Neural progenitor cell (in vitro differentiated cells): ENCODE measurements at regions not wholly inside any gene's neighbourhood (a gene's known extent, or its start where the extent isn't known, plus 50 kb on each side); places are given as distances from the start of the nearest gene placed in this dataset.

Experiments used
- DNase-seq: peaks from one replicate; pipeline ENCODE4 v3.0.0-alpha.2; 2016; ENCODE audit warnings: low spot score
- H2AFZ ChIP-seq: fragments of 200-600 bp; sonication (generic); replicated peaks from 2 replicates; pipeline ENCODE4 v1.6.1; 2016; ENCODE audit warnings: antibody characterized with exemption
- H3F3A ChIP-seq: fragments of 200-600 bp; sonication (generic); 2 replicates; pipeline ENCODE4 v1.6.1; 2016; ENCODE audit warnings: antibody characterized with exemption, low read depth
- H3K27ac ChIP-seq: fragments of 200-600 bp; sonication (generic); 2 replicates; pipeline ENCODE4 v1.5.1; 2016; ENCODE audit warnings: mild to moderate bottlenecking
- H3K27me3 ChIP-seq: fragments of 200-600 bp; sonication (generic); 2 replicates; pipeline ENCODE4 v1.6.1; 2016; ENCODE audit warnings: mild to moderate bottlenecking, moderate library complexity
- H3K36me3 ChIP-seq: fragments of 200-600 bp; sonication (generic); 2 replicates; pipeline ENCODE4 v1.5.1; 2016
- H3K4me1 ChIP-seq: fragments of 200-600 bp; sonication (generic); 2 replicates; pipeline ENCODE4 v1.6.1; 2016; ENCODE audit warnings: mixed run types
- H3K4me2 ChIP-seq: fragments of 200-600 bp; sonication (generic); 2 replicates; pipeline ENCODE4 v1.6.1; 2016
- H3K4me3 ChIP-seq: fragments of 200-600 bp; sonication (generic); 2 replicates; pipeline ENCODE4 v1.5.1; 2016
- H3K79me2 ChIP-seq: fragments of 200-600 bp; sonication (generic); 2 replicates; pipeline ENCODE4 v1.6.1; 2016; ENCODE audit warnings: low read depth
- H3K9ac ChIP-seq: fragments of 200-600 bp; sonication (generic); 2 replicates; pipeline ENCODE4 v1.6.1; 2016
- H3K9me3 ChIP-seq: fragments of 200-600 bp; sonication (generic); 2 replicates; pipeline ENCODE4 v1.5.1; 2016; ENCODE audit warnings: low read depth
- H4K20me1 ChIP-seq: fragments of 200-600 bp; sonication (generic); 2 replicates; pipeline ENCODE4 v1.6.1; 2016; ENCODE audit warnings: low read depth
- H3K27ac Mint-ChIP-seq: 3 replicates; pipeline ENCODE4 v1.8.0; 2021; ENCODE audit warnings: mixed read lengths
- H3K27me3 Mint-ChIP-seq: 2 replicates; pipeline ENCODE4 v1.8.0; 2022; ENCODE audit warnings: low read depth, mild to moderate bottlenecking, inconsistent platforms, moderate library complexity, mixed read lengths; ENCODE audit not compliant: insufficient read depth
- H3K36me3 Mint-ChIP-seq: 3 replicates; pipeline ENCODE4 v1.8.0; 2021; ENCODE audit warnings: mixed read lengths
- H3K4me1 Mint-ChIP-seq: 3 replicates; pipeline ENCODE4 v1.8.0; 2021; ENCODE audit warnings: mixed read lengths
- H3K4me3 Mint-ChIP-seq: 3 replicates; pipeline ENCODE4 v1.8.0; 2021; ENCODE audit warnings: mild to moderate bottlenecking, moderate library complexity, mixed read lengths
- H3K9me3 Mint-ChIP-seq: 3 replicates; pipeline ENCODE4 v1.8.0; 2020; ENCODE audit warnings: mixed read lengths
- EZH2 ChIP-seq: fragments of 200-600 bp; sonication (generic); IDR thresholded peaks from 2 replicates; pipeline ENCODE4 v1.6.1; 2017; ENCODE audit warnings: antibody characterized with exemption, mild to moderate bottlenecking, moderate library complexity
- EZH2phosphoT487 ChIP-seq: fragments of 200-600 bp; sonication (generic); IDR thresholded peaks from 2 replicates; pipeline ENCODE4 v1.6.1; 2017; ENCODE audit warnings: antibody characterized with exemption
- TF ChIP-seq, protein P1 (sequence below): fragments of 200-600 bp; sonication (generic); IDR thresholded peaks from 2 replicates; pipeline ENCODE4 v1.5.1; 2017; ENCODE audit warnings: antibody characterized with exemption, mild to moderate bottlenecking

DNA sequence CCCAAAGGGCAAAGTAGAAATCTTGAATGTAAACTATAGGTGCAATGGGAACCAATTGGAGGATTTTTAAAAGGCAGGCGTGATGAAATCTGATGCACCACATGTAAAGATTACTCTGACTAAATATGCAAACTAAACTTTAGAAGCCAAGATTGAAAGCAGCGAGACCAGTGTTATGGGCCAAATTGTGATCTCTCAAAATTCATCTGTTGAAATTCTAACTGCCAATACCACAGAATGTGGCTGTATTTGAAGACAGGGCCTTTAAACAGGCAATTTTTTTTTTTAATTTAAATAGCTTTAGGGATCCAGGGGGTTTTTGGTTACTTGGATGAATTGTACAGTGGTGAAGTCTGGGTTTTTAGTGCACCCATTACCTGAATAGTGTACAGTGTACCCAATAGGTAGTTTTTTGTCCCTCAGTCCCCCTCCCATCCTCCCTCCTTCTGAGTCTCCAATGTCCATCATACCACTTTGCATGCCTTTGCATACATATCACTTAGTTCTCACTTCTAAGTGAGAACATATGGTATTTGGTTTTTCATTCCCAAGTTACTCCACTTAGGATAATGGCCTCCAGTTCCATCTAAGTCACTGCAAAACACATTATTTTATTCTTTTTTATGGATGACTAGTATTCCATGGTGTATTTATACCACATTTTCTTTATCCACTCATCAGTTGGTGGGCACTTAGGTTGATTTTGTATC lies 69.7 kb downstream of the DRD1 start:
- no peaks in the 10 kb centered on the region for H3F3A ChIP-seq
- Mint-ChIP-seq H3K4me1 (no peaks in the 10 kb centered on the region), H3K27me3 (no peaks in the 10 kb centered on the region), H3K4me3 (no peak overlapping the region), H3K27ac (no peak overlapping the region), H3K9me3 (no peaks in the 10 kb centered on the region), H3K36me3 (no peaks in the 10 kb centered on the region)
- no peak overlapping the region for H3K27ac ChIP-seq
- no peaks in the 10 kb centered on the region for H3K79me2 ChIP-seq
- no peaks in the 10 kb centered on the region for H3K4me1 ChIP-seq
- TF ChIP-seq EZH2phosphoT487 (no peak), EZH2 (no peak)
- TF ChIP-seq, protein P1, sequence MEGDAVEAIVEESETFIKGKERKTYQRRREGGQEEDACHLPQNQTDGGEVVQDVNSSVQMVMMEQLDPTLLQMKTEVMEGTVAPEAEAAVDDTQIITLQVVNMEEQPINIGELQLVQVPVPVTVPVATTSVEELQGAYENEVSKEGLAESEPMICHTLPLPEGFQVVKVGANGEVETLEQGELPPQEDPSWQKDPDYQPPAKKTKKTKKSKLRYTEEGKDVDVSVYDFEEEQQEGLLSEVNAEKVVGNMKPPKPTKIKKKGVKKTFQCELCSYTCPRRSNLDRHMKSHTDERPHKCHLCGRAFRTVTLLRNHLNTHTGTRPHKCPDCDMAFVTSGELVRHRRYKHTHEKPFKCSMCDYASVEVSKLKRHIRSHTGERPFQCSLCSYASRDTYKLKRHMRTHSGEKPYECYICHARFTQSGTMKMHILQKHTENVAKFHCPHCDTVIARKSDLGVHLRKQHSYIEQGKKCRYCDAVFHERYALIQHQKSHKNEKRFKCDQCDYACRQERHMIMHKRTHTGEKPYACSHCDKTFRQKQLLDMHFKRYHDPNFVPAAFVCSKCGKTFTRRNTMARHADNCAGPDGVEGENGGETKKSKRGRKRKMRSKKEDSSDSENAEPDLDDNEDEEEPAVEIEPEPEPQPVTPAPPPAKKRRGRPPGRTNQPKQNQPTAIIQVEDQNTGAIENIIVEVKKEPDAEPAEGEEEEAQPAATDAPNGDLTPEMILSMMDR, result no peak
- no peaks in the 10 kb centered on the region for H3K27me3 ChIP-seq
- no peaks in the 10 kb centered on the region for H3K9me3 ChIP-seq
- H3K36me3 ChIP-seq, result no peaks in the 10 kb centered on the region
- no peak overlapping the region for H3K9ac ChIP-seq
- no peak overlapping the region for H3K4me3 ChIP-seq
- no peak for DNase-seq
- no peaks in the 10 kb centered on the region for H4K20me1 ChIP-seq
- no peak overlapping the region for H3K4me2 ChIP-seq
- no peak overlapping the region for H2AFZ ChIP-seq

DNA sequence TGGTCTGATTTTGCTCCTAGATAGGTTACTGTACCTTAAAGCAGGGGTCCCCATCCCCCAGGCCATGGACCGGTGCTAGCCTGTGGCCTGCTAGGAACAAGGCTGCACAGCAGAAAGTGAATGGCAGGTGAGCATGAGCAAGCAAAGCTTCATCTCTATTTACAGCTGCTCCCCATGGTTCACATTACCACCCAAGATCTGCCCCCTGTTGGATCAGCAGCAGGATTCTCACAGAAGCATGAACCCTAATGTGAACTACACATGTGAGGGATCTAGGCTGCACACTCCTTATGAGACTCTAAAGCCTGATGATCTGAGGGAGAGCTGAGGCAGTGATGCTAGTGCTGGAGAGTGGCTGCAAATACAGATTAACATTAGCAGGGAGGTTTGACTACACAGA lies 78.1 kb downstream of the DRD1 start:
- Mint-ChIP-seq H3K27ac (no peak overlapping the region), H3K9me3 (no peaks in the 10 kb centered on the region), H3K27me3 (peaks cover 6% of the 10 kb centered on the region), H3K36me3 (no peaks in the 10 kb centered on the region), H3K4me1 (peaks cover 4% of the 10 kb centered on the region), H3K4me3 (no peak overlapping the region)
- H3F3A ChIP-seq, result no peaks in the 10 kb centered on the region
- H3K79me2 ChIP-seq, result no peaks in the 10 kb centered on the region
- no peak for DNase-seq
- H2AFZ ChIP-seq, result no peak overlapping the region
- H3K36me3 ChIP-seq, result no peaks in the 10 kb centered on the region
- H3K4me3 ChIP-seq, result no peak overlapping the region
- H3K9me3 ChIP-seq, result no peaks in the 10 kb centered on the region
- H3K9ac ChIP-seq, result no peak overlapping the region
- no peaks in the 10 kb centered on the region for H3K27me3 ChIP-seq
- no peaks in the 10 kb centered on the region for H4K20me1 ChIP-seq
- H3K27ac ChIP-seq, result no peak overlapping the region
- no peaks in the 10 kb centered on the region for H3K4me1 ChIP-seq
- TF ChIP-seq EZH2phosphoT487, result no peak
- TF ChIP-seq EZH2, result no peak
- TF ChIP-seq, protein P1, result no peak
- H3K4me2 ChIP-seq, result no peak overlapping the region

DNA sequence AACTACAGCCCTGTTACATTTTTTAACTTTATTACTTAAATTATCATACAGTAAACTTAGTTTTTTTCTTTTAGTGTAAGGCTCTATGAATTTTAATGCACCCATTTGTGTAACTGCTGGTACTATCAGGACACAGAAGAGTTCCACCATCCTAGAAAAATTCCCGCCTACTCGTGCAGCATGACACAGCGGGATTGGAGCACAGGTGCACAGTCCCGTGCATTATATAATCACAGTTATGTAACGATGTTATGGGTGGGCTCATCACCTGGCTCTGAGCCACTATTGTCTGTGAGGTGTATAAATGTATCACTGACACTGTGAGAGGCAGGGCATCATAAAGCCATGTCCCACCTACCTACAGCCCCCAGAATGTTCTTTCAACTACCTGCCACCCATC lies 80.7 kb downstream of the DRD1 start:
- Histone ChIP-seq H3K9ac (no peak overlapping the region), H3K4me3 (no peak overlapping the region), H3K27ac (no peak overlapping the region), H3F3A (no peaks in the 10 kb centered on the region), H3K9me3 (no peaks in the 10 kb centered on the region), H3K79me2 (no peaks in the 10 kb centered on the region), H3K4me1 (no peaks in the 10 kb centered on the region), H3K27me3 (no peaks in the 10 kb centered on the region), H4K20me1 (no peaks in the 10 kb centered on the region), H2AFZ (no peak overlapping the region), H3K4me2 (no peak overlapping the region), H3K36me3 (no peaks in the 10 kb centered on the region)
- TF ChIP-seq, protein P1, result no peak
- no peak for TF ChIP-seq EZH2phosphoT487
- TF ChIP-seq EZH2, result no peak
- no peak overlapping the region for H3K4me3 Mint-ChIP-seq
- no peak overlapping the region for H3K27ac Mint-ChIP-seq
- peaks cover 4% of the 10 kb centered on the region for H3K4me1 Mint-ChIP-seq
- H3K36me3 Mint-ChIP-seq, result no peaks in the 10 kb centered on the region
- no peaks in the 10 kb centered on the region for H3K9me3 Mint-ChIP-seq
- no peak for DNase-seq
- H3K27me3 Mint-ChIP-seq, result peaks cover 11% of the 10 kb centered on the region
